ENCODE measurements at regions not wholly inside any gene's neighbourhood (a gene's known extent, or its start where the extent isn't known, plus 50 kb on each side); places are given as distances from the start of the nearest gene placed in this dataset.

GRCh38 chr3:94735354-94735753 lies 672.5 kb downstream of the NSUN3 start:
- no peak for DNase-seq (ENCODE audit: low spot score)

GRCh38 chr3:94737116-94737515 lies 674.3 kb downstream of the NSUN3 start:
- in situ Hi-C loops (cut with MboI; ENCODE audit: low sequenced_read_pairs, unreplicated experiment), result no loop called here
- no peak for DNase-seq (ENCODE audit: low spot score)
- TF ChIP-seq CTCF (IDR thresholded peaks at IDR 0.05; ENCODE audit: borderline replicate concordance, control extremely low read depth, extremely low read depth, insufficient read depth, missing control alignments), result no peak

More at GRCh38 chr3:94735354-94735753, 672.5 kb downstream of the NSUN3 start:
- in situ Hi-C loops (cut with MboI; ENCODE audit: low sequenced_read_pairs, unreplicated experiment), result no loop called here
- no peak for TF ChIP-seq CTCF (IDR thresholded peaks at IDR 0.05; ENCODE audit: borderline replicate concordance, control extremely low read depth, extremely low read depth, insufficient read depth, missing control alignments)

GRCh38 chr3:94739420-94739819 lies 676.6 kb downstream of the NSUN3 start:
- TF ChIP-seq CTCF (IDR thresholded peaks at IDR 0.05; ENCODE audit: borderline replicate concordance, control extremely low read depth, extremely low read depth, insufficient read depth, missing control alignments), result no peak
- in situ Hi-C loops (cut with MboI; ENCODE audit: low sequenced_read_pairs, unreplicated experiment), result no loop called here
- no peak for DNase-seq (ENCODE audit: low spot score)

- TF ChIP-seq CTCF (IDR thresholded peaks at IDR 0.05; ENCODE audit: borderline replicate concordance, control extremely low read depth, extremely low read depth, insufficient read depth, missing control alignments), result no peak
- in situ Hi-C loops (cut with MboI; ENCODE audit: low sequenced_read_pairs, unreplicated experiment), result no loop called here
- no peak for DNase-seq (ENCODE audit: low spot score)
Observed at GRCh38 chr3:94758751-94759150, 695.9 kb downstream of the NSUN3 start.

GRCh38 chr3:94772402-94772801 lies 709.5 kb downstream of the NSUN3 start:
- no peak for DNase-seq (ENCODE audit: low spot score)
- no peak for TF ChIP-seq CTCF (IDR thresholded peaks at IDR 0.05; ENCODE audit: borderline replicate concordance, control extremely low read depth, extremely low read depth, insufficient read depth, missing control alignments)
- in situ Hi-C loops (cut with MboI; ENCODE audit: low sequenced_read_pairs, unreplicated experiment), result no loop called here

- no peak for TF ChIP-seq CTCF (IDR thresholded peaks at IDR 0.05; ENCODE audit: borderline replicate concordance, control extremely low read depth, extremely low read depth, insufficient read depth, missing control alignments)
- DNase-seq (ENCODE audit: low spot score), result no peak
- in situ Hi-C loops (cut with MboI; ENCODE audit: low sequenced_read_pairs, unreplicated experiment), result no loop called here
Observed at GRCh38 chr3:94775746-94776145, 712.9 kb downstream of the NSUN3 start.

- no peak for DNase-seq (ENCODE audit: low spot score)
- TF ChIP-seq CTCF (IDR thresholded peaks at IDR 0.05; ENCODE audit: borderline replicate concordance, control extremely low read depth, extremely low read depth, insufficient read depth, missing control alignments), result no peak
- in situ Hi-C loops (cut with MboI; ENCODE audit: low sequenced_read_pairs, unreplicated experiment), result no loop called here
Observed at GRCh38 chr3:94776401-94776915, 713.6 kb downstream of the NSUN3 start.
